ENCODE measurements at regions not wholly inside any gene's neighbourhood (a gene's known extent, or its start where the extent isn't known, plus 50 kb on each side); places are given as distances from the start of the nearest gene placed in this dataset.

GRCh38 chr5:125310749-125311148 is 564.3 kb upstream of the ZNF608 start:
- H3K36me3 ChIP-seq (ENCODE audit: low read depth) = no peaks in the 10 kb centered on the region
- DNase-seq (no peak), ATAC-seq (no peak)
- H3K4me1 ChIP-seq (ENCODE audit: low read depth) = no peaks in the 10 kb centered on the region
- no peaks in the 10 kb centered on the region for H3K9me3 ChIP-seq
- TF ChIP-seq CTCF (IDR thresholded peaks at IDR 0.05) = no peak
- intact Hi-C loops (cut with DNase I, micrococcal nuclease) = no loop called here
- H3K4me3 ChIP-seq = no peak overlapping the region

- H3K4me1 ChIP-seq (ENCODE audit: low read depth) = no peaks in the 10 kb centered on the region
- TF ChIP-seq CTCF (IDR thresholded peaks at IDR 0.05) = no peak
- no peaks in the 10 kb centered on the region for H3K9me3 ChIP-seq
- H3K36me3 ChIP-seq (ENCODE audit: low read depth) = no peaks in the 10 kb centered on the region
- no peak for DNase-seq
- H3K4me3 ChIP-seq = no peak overlapping the region
- ATAC-seq = no peak
- intact Hi-C loops (cut with DNase I, micrococcal nuclease) = no loop called here
These were observed 565.3 kb upstream of the ZNF608 start for GRCh38 chr5:125311743-125312142.

GRCh38 chr5:125313555-125313954 is 567.1 kb upstream of the ZNF608 start:
- no peak for DNase-seq
- no peak for ATAC-seq
- Histone ChIP-seq H3K36me3 (ENCODE audit: low read depth) (no peaks in the 10 kb centered on the region), H3K4me1 (ENCODE audit: low read depth) (no peaks in the 10 kb centered on the region), H3K4me3 (no peak overlapping the region), H3K9me3 (no peaks in the 10 kb centered on the region)
- intact Hi-C loops (cut with DNase I, micrococcal nuclease) = no loop called here
- TF ChIP-seq CTCF (IDR thresholded peaks at IDR 0.05) = no peak

GRCh38 chr5:125315306-125315705 is 568.9 kb upstream of the ZNF608 start:
- DNase-seq (no peak), ATAC-seq (no peak)
- H3K4me1 ChIP-seq (ENCODE audit: low read depth) = no peaks in the 10 kb centered on the region
- TF ChIP-seq CTCF (IDR thresholded peaks at IDR 0.05) = no peak
- intact Hi-C loops (cut with DNase I, micrococcal nuclease) = no loop called here
- no peaks in the 10 kb centered on the region for H3K36me3 ChIP-seq (ENCODE audit: low read depth)
- H3K4me3 ChIP-seq = no peak overlapping the region
- no peaks in the 10 kb centered on the region for H3K9me3 ChIP-seq

- DNase-seq = no peak
- intact Hi-C loops (cut with DNase I, micrococcal nuclease) = no loop called here
These were observed 570.0 kb upstream of the ZNF608 start for GRCh38 chr5:125316391-125316790.

More at GRCh38 chr5:125316391-125316790, 570.0 kb upstream of the ZNF608 start:
- Histone ChIP-seq H3K4me1 (ENCODE audit: low read depth) (no peaks in the 10 kb centered on the region), H3K36me3 (ENCODE audit: low read depth) (no peaks in the 10 kb centered on the region), H3K9me3 (no peaks in the 10 kb centered on the region), H3K4me3 (no peak overlapping the region)
- no peak for TF ChIP-seq CTCF (IDR thresholded peaks at IDR 0.05)
- no peak for ATAC-seq

Data from mucosa of descending colon (tissue), 3 donors.